H1 (cell line): ENCODE measurements at regions not wholly inside any gene's neighbourhood (a gene's known extent, or its start where the extent isn't known, plus 50 kb on each side); places are given as distances from the start of the nearest gene placed in this dataset.

Experiments
- BRCA1 ChIP-seq: IDR thresholded peaks from 2 replicates; pipeline ENCODE4 v1.6.1; 2012; ENCODE audit warnings: low read depth, low read length, improper control_type of control experiment
- MAX ChIP-seq: IDR thresholded peaks from 2 replicates; pipeline ENCODE4 v1.6.1; 2012; ENCODE audit warnings: inconsistent platforms
- POLR2A ChIP-seq, 2 experiments: IDR thresholded peaks; 1 replicate in 1 of 2; 2 replicates in 1 of 2; pipeline ENCODE4 v1.6.1; 2011; ENCODE audit warnings: low read depth in 2 of 2, low read length in 2 of 2, mild to moderate bottlenecking in 2 of 2; ENCODE audit errors: control extremely low read depth in 1 of 2
- POU5F1 ChIP-seq: IDR thresholded peaks from 2 replicates; pipeline ENCODE4 v1.6.1; 2011; ENCODE audit warnings: low read depth, mild to moderate bottlenecking, low read length, moderate library complexity
- USF2 ChIP-seq: IDR thresholded peaks from 2 replicates; pipeline ENCODE4 v1.6.1; 2011; ENCODE audit warnings: low read length, improper control_type of control experiment

DNA sequence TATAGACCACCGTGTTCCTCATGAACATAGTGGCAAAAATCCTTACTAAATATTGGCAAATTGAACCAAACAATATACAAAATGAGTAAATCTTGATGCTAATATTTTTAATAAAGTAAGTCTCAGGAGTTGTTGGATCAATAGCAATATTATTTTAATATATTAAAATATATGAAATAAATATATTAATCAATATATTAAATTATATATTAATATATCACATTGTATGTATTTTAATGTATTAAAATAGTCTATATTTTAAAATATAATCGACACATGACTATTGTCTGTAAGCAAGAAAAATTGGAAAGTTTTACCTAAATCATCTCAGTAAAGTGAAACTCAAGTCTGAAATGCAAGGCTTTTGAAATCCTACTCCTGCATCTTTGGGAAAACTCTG is 78.9 kb upstream of the GJB6 start (continued):
- TF ChIP-seq BRCA1 (no peak), POLR2A (IDR thresholded peaks at IDR 0.05; ENCODE audit: control extremely low read depth in 1 of 2, low read depth in 2 of 2, low read length in 2 of 2) (no peak), MAX (no peak), USF2 (no peak), POU5F1 (no peak)
- TF ChIP-seq, all 59 proteins: peak for 0
